ENCODE measurements at regions not wholly inside any gene's neighbourhood (a gene's known extent, or its start where the extent isn't known, plus 50 kb on each side); places are given as distances from the start of the nearest gene placed in this dataset.

DNA sequence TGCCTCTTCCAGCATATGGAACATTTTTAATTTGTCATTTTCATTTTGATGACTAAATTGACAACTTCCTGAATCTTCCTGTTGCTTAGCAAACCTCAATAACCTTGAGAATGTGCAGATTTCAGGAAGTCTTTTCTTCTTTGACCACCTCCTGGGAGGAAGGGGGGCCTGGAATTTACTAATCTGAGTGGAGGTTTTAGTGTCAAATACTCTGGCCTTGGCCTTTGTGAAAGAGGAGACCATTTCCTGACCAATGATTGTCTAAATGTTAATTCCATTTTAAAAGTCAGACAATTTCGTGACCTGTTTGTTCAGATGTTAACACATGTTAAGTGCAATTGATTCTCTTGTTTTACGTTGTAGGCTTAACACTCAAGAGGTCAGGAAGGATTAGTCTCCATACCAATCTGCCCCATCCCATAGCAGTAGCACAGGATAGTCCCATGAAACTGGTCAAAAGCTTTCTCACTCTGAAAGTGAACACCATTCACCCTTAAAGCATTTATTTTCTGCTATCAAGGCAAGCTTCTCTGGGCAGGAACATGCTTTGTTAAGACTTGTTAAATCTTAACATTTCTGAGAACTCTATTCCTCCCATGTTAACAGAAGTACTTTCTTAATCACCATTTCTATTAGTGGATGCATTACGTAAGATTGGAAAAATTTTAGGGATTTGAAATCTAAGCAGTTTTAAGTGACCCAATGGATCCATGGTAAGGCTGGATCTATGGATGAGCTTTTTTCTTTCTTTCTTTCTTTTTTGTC lies 219.6 kb downstream of the RND3 start:
- H3K27ac ChIP-seq: no peak overlapping the region
- TF ChIP-seq ZFX (IDR thresholded peaks at IDR 0.05): no peak
- TF ChIP-seq, protein P1, sequence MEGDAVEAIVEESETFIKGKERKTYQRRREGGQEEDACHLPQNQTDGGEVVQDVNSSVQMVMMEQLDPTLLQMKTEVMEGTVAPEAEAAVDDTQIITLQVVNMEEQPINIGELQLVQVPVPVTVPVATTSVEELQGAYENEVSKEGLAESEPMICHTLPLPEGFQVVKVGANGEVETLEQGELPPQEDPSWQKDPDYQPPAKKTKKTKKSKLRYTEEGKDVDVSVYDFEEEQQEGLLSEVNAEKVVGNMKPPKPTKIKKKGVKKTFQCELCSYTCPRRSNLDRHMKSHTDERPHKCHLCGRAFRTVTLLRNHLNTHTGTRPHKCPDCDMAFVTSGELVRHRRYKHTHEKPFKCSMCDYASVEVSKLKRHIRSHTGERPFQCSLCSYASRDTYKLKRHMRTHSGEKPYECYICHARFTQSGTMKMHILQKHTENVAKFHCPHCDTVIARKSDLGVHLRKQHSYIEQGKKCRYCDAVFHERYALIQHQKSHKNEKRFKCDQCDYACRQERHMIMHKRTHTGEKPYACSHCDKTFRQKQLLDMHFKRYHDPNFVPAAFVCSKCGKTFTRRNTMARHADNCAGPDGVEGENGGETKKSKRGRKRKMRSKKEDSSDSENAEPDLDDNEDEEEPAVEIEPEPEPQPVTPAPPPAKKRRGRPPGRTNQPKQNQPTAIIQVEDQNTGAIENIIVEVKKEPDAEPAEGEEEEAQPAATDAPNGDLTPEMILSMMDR (conservative IDR thresholded peaks at IDR 0.05): no peak

DNA sequence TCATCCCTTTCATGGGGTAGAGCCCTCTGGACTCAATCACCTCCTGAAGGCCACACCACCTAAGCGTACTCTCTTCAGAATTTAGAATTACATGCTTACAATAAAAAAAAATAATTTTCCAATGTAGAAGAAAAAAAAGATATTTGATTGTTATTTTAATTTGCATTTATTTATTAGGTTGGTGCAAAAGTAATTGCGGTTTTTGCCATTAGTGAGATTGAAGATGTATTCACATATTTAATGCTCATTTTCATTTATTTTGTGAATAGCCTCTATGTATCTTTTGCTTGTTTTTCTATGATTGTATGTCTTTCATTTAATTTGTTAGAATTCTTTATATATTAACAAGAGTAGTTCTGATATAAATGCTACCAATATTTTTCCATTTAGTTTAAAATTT lies 220.5 kb downstream of the RND3 start:
- no peak for TF ChIP-seq ZFX (IDR thresholded peaks at IDR 0.05)
- TF ChIP-seq, protein P1 (conservative IDR thresholded peaks at IDR 0.05): no peak
- no peak overlapping the region for H3K27ac ChIP-seq

DNA sequence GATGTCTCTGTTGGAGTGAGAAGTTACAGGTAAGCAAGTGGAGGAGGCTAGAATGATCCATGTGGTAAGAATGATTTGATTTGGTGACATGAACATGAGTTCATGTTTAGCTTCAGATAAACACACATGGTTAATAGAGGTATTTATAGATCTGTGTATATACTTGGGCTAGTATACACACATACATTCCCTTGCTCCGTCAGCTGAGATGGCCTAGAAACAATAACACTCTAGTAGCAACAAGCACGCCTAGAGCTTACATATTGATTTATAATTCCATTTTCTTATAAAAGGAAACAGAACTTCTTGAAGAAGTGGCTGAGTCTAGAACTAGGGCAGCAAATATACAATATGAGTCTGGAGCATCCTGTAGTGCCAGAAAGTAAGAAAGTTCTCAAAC lies 223.0 kb downstream of the RND3 start:
- no peak overlapping the region for H3K27ac ChIP-seq
- TF ChIP-seq, protein P1 (conservative IDR thresholded peaks at IDR 0.05): no peak
- no peak for TF ChIP-seq ZFX (IDR thresholded peaks at IDR 0.05)

DNA sequence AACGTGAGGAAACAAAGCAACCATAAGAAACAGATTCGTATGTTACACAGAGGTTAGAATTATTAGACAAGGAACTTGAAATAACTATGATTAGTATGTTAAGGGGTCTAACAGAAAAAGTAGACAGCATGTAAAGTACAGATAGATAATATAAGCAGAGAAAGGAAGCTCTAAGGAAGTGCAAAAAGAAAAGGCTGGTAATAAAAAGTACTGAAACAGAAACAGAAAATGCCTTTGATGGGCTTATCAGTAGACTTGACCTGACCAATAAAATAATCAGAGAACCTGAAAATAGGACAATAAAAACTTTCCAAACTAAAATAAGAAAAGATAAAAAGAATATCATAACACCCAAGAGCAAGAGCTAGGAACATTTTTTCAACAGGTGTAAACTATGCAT lies 225.8 kb downstream of the RND3 start:
- no peak overlapping the region for H3K27ac ChIP-seq
- TF ChIP-seq, protein P1 (conservative IDR thresholded peaks at IDR 0.05): no peak
- TF ChIP-seq ZFX (IDR thresholded peaks at IDR 0.05): no peak

DNA sequence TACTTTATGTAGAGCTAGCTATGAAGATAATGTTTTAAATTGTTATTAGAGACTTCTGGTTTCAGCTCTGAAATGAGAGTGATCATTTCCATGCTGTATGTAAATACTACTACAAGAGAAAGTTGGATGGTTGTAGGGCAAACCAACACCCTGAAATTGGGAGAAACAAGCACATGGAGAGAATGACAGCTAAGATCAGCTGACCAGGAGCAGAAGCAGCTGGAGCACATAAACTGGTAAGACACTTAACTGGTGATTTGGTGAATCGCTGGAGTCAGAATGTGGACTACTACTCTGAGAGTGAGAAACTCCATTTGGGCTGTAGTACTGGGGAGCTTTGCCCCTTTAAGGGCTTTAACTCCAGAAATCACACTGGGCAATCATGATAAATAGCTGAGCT lies 226.8 kb downstream of the RND3 start:
- TF ChIP-seq, protein P1 (conservative IDR thresholded peaks at IDR 0.05): no peak
- no peak for TF ChIP-seq ZFX (IDR thresholded peaks at IDR 0.05)

DNA sequence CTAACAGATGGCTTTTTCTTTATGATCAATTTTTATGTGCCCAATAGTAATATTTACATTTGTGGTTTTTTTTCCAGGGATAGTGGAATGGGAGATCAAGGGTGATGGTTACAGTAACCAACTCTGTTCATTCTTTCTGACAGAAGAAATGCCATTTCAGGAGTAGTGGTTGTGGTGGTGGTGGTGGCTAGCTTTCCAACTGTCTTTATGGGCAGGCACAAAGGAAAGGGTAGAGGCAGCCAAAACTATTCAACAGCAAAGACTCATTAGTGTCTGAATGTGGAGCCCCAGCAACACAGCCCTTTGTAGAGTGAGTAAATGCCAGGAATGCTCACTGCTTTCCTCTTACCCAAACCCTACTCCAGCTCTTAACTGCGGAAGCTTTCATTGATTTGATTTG lies 227.7 kb downstream of the RND3 start:
- no peak overlapping the region for H3K27ac ChIP-seq
- TF ChIP-seq, protein P1 (conservative IDR thresholded peaks at IDR 0.05): no peak
- TF ChIP-seq ZFX (IDR thresholded peaks at IDR 0.05): no peak

More for the DNA sequence above, 226.8 kb downstream of the RND3 start:
- no peak overlapping the region for H3K27ac ChIP-seq

DNA sequence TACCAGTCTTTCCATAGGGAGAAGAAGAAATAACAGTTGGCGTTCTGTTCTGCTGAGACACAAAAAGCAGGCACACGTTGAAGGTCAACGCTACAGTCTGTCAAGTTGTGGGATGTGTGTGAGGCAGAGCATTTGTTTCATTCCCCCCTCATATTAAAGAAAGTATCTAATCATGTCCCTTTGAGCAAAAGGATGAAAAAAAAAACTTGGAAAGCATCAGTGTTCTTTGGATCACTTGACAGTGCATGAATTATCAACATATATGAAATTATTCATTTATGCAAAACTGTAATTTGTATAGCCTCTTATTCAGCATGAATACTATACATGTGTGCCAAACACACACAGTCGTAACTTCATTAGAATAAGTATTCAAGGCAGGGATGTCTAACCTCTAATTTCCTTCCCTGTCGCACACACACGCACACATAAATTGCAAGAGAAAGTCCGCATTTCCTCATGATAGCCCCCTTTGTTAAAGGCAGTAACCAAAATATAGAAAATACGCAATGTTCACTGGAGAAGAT lies 228.6 kb downstream of the RND3 start:
- TF ChIP-seq, protein P1 (conservative IDR thresholded peaks at IDR 0.05): no peak
- TF ChIP-seq ZFX (IDR thresholded peaks at IDR 0.05): no peak
- no peak overlapping the region for H3K27ac ChIP-seq

Data from C4-2B (cell line).